Stimulated activated CD8-positive, alpha-beta memory T cell treated with anti-CD3 and anti-CD28 coated beads, Interleukin-7, amount 100 ng/mL, for 48 hours (primary cell): ENCODE measurements at regions not wholly inside any gene's neighbourhood (a gene's known extent, or its start where the extent isn't known, plus 50 kb on each side); places are given as distances from the start of the nearest gene placed in this dataset.
"Not testable (repeated sequence)": the region's sequence is repeated elsewhere in the genome, so short reads cannot be mapped to it uniquely, and the experiment has no call there.

Experiments
- DNase-seq, 2 donors: peaks; one replicate each; pipeline ENCODE4 v3.0.0-alpha.2; 2020; ENCODE audit warnings: low read depth in 1 of 2; ENCODE audit errors: extremely low read depth in 1 of 2

DNA sequence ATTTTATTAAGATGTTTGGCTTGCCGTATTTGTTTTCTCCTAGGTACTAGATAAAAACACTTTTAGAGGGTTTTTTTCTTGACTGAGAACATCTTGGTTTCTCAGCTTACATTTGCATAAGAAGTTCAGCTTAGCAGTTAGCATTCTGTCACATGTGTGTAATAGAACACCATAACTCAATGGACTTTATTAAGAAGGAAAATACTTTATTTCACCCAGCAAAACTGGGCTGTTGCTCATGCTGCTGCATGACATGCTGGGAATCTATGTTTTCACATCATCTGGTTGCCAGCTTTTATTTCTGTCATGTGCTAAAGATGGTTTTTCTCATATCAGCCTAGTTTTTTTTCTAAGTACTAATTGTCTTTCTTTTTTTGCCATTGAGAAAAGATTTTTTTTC lies 144.6 kb downstream of the UTRN start:
- no peak for DNase-seq

DNA sequence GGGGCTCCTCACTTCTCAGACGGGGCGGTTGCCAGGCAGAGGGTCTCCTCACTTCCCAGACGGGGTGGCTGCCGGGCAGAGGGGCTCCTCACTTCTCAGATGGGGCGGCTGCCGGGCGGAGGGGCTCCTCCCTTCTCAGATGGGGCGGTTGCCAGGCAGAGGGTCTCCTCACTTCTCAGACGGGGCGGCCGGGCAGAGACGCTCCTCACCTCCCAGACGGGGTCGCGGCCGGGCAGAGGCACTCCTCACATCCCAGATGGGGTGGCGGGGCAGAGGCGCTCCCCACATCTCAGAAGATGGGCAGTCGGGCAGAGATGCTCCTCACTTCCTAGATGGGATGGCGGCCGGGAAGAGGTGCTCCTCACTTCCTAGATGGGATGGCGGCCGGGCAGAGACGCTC lies 148.3 kb downstream of the UTRN start:
- DNase-seq: not testable (repeated sequence)

GRCh38 chr6:144434308-144434990 lies 149.3 kb downstream of the UTRN start:
- no peak for DNase-seq

DNA sequence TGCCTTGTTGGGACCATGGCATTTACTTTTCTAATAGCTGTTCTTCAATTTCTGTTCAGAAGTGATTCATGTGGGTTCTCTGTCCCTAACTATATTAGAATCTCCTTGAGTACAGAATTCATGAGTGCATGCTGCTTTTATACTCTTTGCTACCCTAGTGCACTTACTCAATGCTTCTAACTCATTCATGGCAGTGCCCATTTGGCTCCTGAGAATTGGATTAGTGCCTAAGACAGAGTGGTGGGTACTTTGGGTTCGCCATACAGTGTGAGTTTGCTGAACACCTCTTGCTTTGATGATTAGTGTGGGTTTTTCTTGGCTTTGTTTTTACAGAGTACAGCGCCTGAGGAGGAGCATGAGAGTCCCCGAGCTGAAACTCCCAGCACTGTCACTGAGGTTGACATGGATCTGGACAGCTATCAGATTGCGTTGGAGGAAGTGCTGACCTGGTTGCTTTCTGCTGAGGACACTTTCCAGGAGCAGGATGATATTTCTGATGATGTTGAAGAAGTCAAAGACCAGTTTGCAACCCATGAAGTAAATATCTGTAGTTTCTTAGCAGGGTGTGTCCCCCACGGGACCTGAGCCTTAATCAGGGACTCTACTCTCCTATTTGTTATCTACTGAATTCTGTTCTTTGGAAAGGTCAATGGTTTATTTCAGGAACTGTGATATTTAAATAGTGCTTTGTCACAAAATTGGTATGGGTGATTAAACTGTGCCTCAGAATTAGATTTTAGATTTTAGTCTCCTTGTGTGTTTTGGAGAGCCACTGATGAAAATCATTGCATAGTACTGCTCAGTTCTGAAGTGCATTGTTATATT lies 150.7 kb downstream of the UTRN start:
- DNase-seq: no peak

GRCh38 chr6:144437105-144437504 lies 152.0 kb downstream of the UTRN start:
- no peak for DNase-seq

DNA sequence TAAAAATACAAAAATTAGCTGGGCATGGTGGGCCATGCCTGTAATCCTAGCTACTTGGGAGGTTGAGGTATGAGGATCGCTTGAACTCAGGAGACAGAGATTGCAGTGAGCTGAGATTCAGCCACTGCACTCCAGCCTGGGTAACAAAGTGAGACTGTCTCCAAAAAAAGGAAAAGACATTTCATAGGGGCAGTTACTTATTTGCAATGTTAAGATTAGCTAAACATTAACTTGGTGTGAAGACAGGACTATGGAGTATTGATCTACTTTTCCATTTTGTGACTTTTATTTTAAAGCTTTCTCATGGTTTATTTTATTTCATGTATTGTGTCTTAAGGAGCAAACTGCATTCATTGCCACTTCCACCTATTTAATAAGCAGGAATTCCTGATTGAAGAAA lies 153.0 kb downstream of the UTRN start:
- DNase-seq: no peak

DNA sequence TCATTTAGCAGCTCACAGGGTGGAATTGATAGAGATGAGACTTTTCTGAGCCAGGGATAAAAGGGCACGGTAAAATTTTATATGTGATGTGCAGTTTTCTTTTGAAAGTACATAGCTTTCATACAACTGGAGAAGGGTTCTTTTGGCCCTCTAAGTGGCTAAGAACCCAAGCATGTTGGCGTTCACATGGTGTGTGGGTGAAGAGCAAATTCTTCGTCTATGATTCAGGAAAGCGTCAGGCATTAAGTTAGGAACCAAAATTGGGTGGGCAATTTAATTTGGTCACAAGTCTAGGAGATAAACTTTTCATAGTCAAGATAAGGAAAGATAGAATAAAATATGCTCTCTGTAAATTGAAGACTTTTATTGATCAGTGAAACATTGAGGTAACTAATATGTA lies 153.9 kb downstream of the UTRN start:
- no peak for DNase-seq

DNA sequence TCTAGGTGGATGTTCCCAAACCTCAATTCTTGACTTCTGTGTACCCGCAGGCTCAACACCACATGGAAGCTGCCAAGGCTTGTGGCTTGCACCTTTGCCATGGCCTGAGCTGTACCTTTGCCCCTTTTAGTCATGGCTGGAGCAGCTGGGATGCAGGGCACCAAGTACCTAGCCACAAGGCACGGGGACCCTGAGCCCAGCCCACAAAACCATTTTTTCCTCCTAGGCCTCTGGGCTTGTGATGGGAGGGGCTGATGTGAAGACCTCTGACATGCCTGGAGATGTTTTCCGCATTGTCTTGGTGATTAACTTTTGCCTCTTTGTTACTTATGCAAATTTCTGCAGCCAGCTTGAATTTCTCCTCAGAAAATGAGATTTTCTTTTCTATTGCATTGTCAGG lies 156.7 kb downstream of the UTRN start:
- DNase-seq: not testable (repeated sequence)

GRCh38 chr6:144443157-144443556 lies 158.0 kb downstream of the UTRN start:
- DNase-seq: no peak

- DNase-seq: no peak
Observed at GRCh38 chr6:144447472-144447871, 162.3 kb downstream of the UTRN start.

GRCh38 chr6:144449218-144449617 lies 164.1 kb downstream of the UTRN start:
- no peak for DNase-seq

DNA sequence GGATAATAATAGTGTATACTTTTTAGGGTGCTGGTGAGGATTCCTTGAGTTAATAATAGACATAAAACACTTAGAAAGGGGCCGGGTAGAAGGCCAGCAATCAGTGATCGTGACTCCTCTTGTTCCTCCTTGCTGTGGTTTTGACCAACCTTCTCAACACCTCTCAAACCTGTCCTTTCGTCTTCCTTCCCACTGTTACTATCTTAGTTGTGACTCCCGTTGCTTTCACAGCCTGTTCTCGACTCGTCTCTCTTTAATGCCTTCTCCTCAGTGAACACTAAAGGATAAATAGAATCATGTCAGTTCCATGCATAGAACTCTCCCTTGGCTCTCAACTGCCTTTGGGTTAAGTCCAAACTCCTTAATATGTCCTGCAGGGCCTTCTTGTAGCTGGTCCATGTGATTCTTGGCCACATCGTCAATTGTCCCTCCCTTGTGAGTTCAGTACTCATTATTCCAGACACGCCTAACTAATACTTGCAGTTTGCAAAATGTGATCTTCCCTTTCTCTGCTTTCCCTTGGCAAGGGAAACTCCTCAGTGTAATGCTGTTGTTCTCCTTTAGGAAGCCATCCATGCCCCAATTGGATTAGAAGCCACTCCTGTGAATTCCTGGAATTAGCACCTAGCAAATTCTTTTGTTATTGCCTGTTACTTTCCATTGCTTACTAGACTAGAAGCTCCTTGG lies 164.9 kb downstream of the UTRN start:
- no peak for DNase-seq

GRCh38 chr6:144460327-144461095 lies 175.4 kb downstream of the UTRN start:
- no peak for DNase-seq

DNA sequence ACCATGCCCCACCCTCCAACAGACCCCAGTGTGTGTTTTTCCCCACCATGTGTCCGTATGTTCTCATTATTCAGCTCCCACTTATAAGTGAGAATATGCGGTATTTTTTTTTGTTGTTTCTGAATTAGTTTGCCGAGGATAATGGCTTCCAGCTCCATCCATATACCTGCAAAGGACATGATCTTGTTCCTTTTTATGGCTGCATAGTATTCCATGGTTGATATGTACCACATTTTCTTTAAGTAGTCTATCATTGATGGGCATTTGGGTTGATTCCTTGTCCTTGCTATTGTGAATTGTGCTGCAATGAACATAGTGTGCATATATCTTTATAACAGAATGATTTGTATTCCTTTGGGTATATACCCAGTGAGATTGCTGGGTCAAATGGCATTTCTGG lies 176.9 kb downstream of the UTRN start:
- DNase-seq: no peak

GRCh38 chr6:144466716-144467115 lies 181.6 kb downstream of the UTRN start:
- no peak for DNase-seq

DNA sequence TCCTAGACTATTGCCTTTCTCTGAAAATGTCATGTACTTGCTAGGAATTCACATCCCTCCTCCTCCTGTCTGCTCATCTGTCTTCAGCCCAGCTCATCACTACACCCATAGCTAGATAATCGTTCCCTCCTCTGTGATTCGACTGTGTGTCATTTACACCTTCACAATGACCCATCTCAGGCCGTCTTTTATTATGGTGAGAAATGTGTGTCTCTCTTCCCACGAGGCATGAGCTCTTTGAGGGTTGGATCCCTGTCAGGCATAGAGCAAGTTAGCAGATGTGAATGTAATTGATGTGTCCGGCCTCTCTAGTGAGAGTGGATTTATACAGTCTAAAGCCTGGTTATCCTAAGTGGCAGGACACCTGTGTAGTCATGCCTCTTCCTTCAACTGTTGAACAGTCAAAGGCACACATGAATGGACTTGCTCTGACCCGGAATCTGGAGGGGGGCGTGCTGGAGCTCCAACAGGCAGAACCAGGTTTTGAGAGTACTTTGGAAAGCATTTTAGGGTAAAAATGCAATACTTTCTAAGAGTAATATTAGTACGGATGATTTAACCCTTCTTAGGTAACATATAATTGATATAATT lies 182.1 kb downstream of the UTRN start:
- DNase-seq: no peak

DNA sequence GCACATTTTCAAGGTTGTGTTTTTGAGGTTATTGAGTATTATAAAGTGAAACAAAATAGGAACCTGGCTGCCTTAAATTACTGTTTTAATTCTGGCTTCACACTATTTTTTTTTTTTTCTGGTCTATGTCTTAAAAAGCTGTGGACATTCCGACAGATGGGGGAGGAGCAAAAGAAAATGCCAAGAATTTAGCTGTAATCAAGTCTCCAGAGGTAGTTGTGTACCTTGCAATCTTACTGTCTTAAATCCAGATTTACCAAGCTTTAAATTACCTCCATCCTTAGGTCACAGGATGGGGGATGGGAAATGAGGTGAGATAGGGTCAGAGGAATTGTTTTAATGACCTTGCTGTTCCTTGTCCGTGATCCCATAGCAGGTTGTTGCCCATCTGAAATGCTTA lies 182.8 kb downstream of the UTRN start:
- no peak for DNase-seq

GRCh38 chr6:144468709-144469108 lies 183.6 kb downstream of the UTRN start:
- DNase-seq: no peak

- DNase-seq: no peak
Observed at GRCh38 chr6:144469144-144469575, 184.0 kb downstream of the UTRN start.

GRCh38 chr6:144470201-144470600 lies 185.1 kb downstream of the UTRN start:
- not testable (repeated sequence) for DNase-seq

DNA sequence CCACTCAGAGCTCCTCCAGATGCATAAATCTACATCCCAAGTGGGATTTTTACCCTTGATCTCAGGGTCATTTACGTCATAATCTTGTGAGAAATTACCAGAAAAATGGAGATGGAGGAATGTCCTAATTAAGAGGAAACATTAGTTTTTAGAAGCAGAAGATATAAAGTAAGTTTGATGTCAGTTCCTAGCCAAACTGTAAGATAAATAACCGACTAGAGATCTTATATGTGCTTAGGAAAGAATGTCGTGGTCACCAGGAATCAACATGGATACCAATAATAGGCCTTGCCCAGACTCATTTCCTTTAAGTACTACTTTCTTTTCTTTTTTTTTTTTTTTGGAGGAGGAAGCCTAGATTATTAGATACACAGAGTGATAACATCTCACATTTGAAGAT lies 186.9 kb downstream of the UTRN start:
- no peak for DNase-seq
